ENCODE measurements at regions not wholly inside any gene's neighbourhood (a gene's known extent, or its start where the extent isn't known, plus 50 kb on each side); places are given as distances from the start of the nearest gene placed in this dataset.

- in situ Hi-C loops (cut with MboI; ENCODE audit: low sequenced_read_pairs): no loop called here
Measured at GRCh38 chr9:2346277-2346913, 275.2 kb upstream of the VLDLR start.

GRCh38 chr9:2351324-2351723, 270.3 kb upstream of the VLDLR start:
- in situ Hi-C loops (cut with MboI; ENCODE audit: low sequenced_read_pairs): no loop called here

- in situ Hi-C loops (cut with MboI; ENCODE audit: low sequenced_read_pairs): no loop called here
Measured at GRCh38 chr9:2354216-2354615, 267.4 kb upstream of the VLDLR start.

DNA sequence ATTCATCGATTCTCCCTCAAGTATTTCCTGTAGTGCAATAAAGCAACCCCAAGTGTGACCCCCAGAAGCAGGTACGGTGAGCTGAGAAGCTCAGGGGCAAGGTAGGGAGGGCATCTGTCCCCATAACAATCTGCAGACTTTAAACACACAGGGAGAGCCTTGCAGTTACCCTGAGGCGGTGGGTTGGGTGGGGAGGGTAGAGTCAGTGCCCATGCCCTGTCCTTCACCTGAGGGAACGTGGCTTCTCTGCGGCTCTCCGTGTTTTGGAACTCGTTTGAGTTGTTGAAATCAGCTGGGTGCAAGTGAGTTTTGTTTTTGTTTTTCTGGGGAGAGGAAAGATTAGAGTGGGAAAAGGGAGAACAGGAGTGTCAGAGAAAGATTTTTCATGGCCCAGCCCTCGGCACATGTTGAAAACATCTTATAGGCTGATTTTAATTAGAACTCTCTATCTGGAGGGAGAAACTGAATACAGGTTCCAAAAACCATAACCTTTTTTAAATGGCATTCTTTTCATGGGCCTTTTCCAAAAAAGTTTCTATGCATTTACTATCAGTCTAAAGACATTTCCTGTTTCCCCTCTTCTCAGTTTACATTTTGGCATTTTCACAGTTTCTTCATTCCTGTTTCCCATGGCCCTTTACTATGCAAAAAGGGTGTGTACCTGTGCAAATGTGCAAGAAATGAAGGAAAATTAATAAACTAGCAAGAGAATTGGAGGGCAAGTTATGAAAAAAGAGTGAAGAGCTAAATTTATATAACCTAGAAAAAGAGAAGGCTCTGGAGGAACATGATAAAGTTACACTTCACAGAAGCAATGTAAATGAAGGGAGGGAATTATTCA, 266.5 kb upstream of the VLDLR start:
- in situ Hi-C loops (cut with MboI; ENCODE audit: low sequenced_read_pairs): no loop called here

DNA sequence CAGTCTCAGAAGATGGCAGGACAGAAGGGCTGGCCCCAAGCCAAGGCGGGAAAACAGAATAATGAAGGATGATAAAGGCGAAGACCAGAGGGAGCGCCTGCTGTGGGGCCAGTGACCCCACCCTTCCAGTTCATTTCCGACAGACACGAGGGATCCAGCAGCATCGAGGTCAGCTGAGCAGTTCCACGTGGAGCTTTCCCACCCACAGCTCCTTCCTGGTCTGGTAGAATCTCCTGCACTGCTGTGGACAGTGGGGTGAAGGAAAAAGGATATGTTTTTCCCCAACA, 265.9 kb upstream of the VLDLR start:
- in situ Hi-C loops (cut with MboI; ENCODE audit: low sequenced_read_pairs): no loop called here

- in situ Hi-C loops (cut with MboI; ENCODE audit: low sequenced_read_pairs): no loop called here
Measured at GRCh38 chr9:2356041-2356790, 265.4 kb upstream of the VLDLR start.

DNA sequence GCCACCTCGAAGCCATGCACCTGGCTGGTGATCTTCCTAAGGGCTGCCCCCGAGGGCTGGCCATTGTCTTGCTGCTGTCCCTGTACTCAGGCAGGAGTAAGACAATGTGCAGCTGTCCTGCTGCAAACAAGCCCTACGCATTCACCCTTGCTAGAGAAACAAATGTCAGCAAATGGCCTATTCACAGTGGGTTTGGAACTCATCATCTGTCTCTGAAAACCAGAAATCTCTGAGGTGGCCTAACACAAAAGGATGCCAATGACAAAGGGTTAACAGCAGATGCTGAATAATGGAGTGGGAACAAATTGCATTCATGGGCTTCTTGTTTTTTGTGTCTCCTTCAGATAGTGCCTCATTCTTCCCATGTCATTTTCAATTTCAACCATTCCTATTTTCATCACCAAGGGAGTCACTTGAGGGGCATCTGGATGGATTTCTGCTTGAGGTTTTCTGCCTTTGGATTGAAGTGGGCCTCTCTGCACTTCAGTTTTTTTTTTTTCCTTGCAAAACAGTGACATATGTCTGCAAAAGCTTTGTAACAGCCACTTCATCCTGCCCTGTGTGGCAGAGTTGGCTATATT, 261.6 kb upstream of the VLDLR start:
- in situ Hi-C loops (cut with MboI; ENCODE audit: low sequenced_read_pairs): no loop called here

GRCh38 chr9:2362150-2362549, 259.4 kb upstream of the VLDLR start:
- in situ Hi-C loops (cut with MboI; ENCODE audit: low sequenced_read_pairs): no loop called here

DNA sequence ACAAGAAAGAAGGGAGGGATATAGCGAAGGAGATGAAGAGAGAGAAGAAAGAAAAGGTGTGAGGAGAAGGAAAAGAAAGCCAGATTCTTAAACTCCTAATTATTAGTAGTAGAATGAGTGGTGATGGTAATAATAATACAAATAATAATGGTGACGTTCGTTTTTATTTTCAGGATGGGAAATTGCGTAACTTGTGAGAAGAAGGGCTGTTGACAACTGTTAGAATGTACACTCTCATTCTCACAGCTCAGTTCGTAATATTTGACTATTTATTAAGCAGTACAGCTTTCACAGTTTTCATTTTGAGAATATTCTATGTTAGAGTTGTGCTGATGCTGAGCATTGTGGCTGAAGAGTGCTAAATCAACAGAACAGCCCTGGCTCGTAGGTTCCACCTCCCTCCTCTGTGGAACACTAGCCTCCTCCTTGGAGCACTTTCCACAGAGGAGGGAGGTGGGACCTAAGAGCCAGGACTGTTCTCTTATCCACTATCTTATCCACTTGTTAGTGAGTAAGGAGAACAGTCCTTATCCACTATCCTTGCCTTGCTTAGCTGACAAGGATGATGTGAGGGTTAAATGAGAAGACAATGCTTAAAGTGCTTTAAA, 258.3 kb upstream of the VLDLR start:
- in situ Hi-C loops (cut with MboI; ENCODE audit: low sequenced_read_pairs): no loop called here

- in situ Hi-C loops (cut with MboI; ENCODE audit: low sequenced_read_pairs): no loop called here
Measured at GRCh38 chr9:2363781-2364180, 257.8 kb upstream of the VLDLR start.

DNA sequence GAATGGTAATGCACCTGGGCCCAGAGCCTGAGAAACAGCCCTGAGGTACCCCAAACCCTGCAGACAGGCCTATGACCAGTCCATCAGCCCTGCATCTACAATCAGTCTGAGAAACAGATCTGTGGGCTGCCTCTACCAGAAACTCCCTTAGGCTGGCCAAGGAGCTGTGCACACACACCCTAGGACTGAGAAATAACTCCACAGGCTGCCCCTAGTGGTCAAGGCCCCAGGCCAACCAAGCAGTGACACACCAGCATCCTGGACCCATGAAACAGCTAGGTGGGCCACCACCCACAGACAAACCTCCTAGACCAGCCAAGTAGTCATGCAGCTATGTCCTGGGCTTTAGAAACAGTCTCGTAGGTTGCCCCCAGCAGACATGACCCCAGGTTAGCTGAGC, 253.6 kb upstream of the VLDLR start:
- in situ Hi-C loops (cut with MboI; ENCODE audit: low sequenced_read_pairs): no loop called here

- in situ Hi-C loops (cut with MboI; ENCODE audit: low sequenced_read_pairs): no loop called here
Measured at GRCh38 chr9:2373648-2374047, 247.9 kb upstream of the VLDLR start.

DNA sequence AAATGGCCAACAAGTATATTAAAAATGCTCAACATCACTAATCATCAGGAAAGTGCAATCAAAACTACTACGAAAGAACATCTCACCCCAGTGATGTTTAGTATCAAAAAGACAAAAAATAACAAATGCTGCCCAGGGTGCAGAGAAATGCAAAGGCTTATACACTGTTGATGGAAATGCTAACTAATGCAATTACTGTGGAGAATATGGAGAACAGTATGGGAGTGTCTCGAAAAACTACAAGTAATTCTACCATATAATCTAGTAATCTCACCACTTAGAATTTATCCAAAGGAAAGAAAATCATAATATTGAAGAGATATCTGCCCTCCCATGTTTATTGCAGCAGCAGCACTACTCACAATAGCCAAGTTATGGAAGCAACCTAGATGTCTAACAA, 246.5 kb upstream of the VLDLR start:
- in situ Hi-C loops (cut with MboI; ENCODE audit: low sequenced_read_pairs): no loop called here

DNA sequence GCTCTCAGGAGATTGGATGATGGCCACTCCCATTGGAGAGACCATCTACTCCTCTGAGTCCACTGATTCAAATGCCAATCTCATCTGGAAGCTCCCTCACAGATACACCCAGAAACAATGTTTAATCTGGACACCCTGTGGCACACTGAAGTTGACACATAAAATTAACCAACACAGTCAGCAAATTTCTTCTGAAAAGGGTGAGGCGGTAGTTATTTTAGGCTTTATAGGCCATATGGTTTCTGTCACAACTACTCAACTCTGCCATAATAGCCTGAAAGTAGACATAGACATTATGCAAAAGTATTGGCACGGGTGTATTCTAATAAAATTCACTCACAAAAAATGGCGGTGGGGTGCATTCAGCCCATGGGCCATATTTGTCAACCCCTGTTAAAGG, 244.5 kb upstream of the VLDLR start:
- in situ Hi-C loops (cut with MboI; ENCODE audit: low sequenced_read_pairs): no loop called here

GRCh38 chr9:2377834-2378233, 243.8 kb upstream of the VLDLR start:
- in situ Hi-C loops (cut with MboI; ENCODE audit: low sequenced_read_pairs): no loop called here

DNA sequence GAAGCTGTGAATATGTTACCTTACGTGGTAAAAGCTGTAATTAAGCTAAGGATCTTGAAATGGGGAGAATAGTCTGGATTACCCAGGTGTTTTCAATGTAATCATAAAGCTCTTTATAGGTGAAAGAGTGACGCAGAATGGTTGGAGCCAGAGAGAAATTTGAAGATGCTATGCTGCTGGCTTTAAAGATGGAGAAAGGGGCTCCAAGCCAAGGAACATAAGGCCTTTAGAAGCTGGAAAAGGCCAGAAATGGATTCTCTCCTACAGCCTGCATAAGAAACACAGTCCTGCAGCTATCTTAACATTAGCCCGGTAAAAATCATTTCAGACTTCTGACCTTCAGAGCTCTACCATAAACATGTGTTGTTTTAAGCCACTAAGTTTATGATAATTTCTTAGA, 243.3 kb upstream of the VLDLR start:
- in situ Hi-C loops (cut with MboI; ENCODE audit: low sequenced_read_pairs): no loop called here

GRCh38 chr9:2378816-2379215, 242.8 kb upstream of the VLDLR start:
- in situ Hi-C loops (cut with MboI; ENCODE audit: low sequenced_read_pairs): no loop called here

GRCh38 chr9:2384741-2385140, 236.8 kb upstream of the VLDLR start:
- in situ Hi-C loops (cut with MboI; ENCODE audit: low sequenced_read_pairs): no loop called here

DNA sequence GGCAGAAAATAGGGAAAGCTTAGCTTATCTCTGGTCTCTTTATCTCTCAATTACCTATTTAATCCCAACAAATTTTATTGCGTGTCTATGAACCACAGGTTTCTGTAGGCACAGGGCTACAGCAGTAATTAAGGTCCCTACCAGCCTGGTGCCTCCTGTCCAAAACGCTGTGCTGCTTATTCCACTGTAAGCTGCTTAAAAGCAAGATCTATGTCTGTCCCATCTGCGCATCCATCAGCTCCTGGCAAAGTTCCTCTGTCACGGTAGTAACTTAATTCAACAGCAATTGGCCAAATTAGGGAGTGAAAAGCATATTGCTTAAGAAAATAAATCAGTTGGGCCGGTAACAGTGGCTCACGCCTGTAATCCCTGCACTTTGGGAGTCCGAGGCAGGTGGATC, 235.8 kb upstream of the VLDLR start:
- in situ Hi-C loops (cut with MboI; ENCODE audit: low sequenced_read_pairs): no loop called here

DNA sequence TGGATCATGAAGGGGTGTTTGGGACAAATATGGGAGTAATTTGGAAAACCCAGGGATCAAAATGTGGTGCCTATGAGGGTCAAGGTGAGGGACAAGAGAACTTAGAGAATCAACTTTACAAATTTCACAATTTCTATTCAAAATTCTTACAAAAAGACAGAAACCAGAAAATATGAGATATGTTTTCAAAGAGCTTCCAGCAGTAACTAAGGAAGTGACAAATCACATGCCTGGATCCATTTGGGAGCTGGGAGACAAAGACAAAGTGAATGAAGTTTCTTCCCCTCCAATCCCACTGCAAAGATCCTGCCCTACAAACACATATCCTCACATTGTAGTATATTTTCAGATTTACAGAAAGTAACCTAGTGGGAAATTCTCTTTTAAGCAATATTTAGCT, 235.0 kb upstream of the VLDLR start:
- in situ Hi-C loops (cut with MboI; ENCODE audit: low sequenced_read_pairs): no loop called here

DNA sequence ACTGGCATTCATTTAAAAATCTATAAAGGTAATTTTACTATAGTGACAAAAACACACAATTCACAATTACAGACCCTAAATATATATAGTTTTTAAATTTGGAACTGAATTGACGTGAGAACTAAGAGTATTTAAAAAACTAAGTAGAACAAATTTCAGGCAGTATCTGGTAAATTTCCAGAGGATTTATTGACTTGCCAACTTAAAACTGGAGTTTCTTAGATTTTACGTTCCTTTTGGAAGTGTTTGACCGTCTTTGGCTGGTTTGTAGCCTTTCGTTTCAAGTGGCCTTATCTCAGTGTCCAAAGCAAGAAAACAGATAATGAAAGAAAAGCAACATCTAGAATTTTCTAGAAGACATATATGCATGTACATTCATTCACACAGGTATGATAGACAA, 234.4 kb upstream of the VLDLR start:
- in situ Hi-C loops (cut with MboI; ENCODE audit: low sequenced_read_pairs): no loop called here

Measured in HL-60/S4 (cell line).